Lower lobe of right lung (tissue), 2 donors: ENCODE measurements at regions not wholly inside any gene's neighbourhood (a gene's known extent, or its start where the extent isn't known, plus 50 kb on each side); places are given as distances from the start of the nearest gene placed in this dataset.
"Not testable (repeated sequence)": the region's sequence is repeated elsewhere in the genome, so short reads cannot be mapped to it uniquely, and the experiment has no call there.

ENCODE experiments used
- ATAC-seq, 2 donors: fragments of 200-7000 bp; cut with Tn5 transposase; one replicate each; pipeline ENCODE4 v1.9.1; 2020 to 2022; ENCODE audit warnings: mild to moderate bottlenecking in 2 of 2, moderate library complexity in 2 of 2
- DNase-seq: peaks from one replicate; pipeline ENCODE4 v3.0.0-alpha.2; 2020
- H3K27ac ChIP-seq: fragments of 200-600 bp; one replicate; pipeline ENCODE4 v1.8.0; 2022
- H3K27me3 ChIP-seq: fragments of 200-600 bp; one replicate; pipeline ENCODE4 v1.8.0; 2022; ENCODE audit warnings: low read depth
- H3K36me3 ChIP-seq: fragments of 200-600 bp; one replicate; pipeline ENCODE4 v1.8.0; 2022; ENCODE audit warnings: mild to moderate bottlenecking
- H3K4me1 ChIP-seq: fragments of 200-600 bp; one replicate; pipeline ENCODE4 v1.8.0; 2022
- H3K4me3 ChIP-seq: fragments of 200-600 bp; one replicate; pipeline ENCODE4 v1.8.0; 2022; ENCODE audit warnings: mild to moderate bottlenecking
- H3K9me3 ChIP-seq: fragments of 200-600 bp; one replicate; pipeline ENCODE4 v1.8.0; 2022
- CTCF ChIP-seq: fragments of 200-600 bp; IDR thresholded peaks from one replicate; pipeline ENCODE4 v1.8.0; 2022; ENCODE audit warnings: antibody characterized with exemption, mild to moderate bottlenecking
- intact Hi-C: fragments of 100-400 bp; cut with DNase I; formaldehyde crosslinking; loops from one replicate; pipeline ENCODE4 v1.11.0; 2022
- donor health status: DM: no; HTN: yes; CAD: no; lungs with severe emphysema.

DNA sequence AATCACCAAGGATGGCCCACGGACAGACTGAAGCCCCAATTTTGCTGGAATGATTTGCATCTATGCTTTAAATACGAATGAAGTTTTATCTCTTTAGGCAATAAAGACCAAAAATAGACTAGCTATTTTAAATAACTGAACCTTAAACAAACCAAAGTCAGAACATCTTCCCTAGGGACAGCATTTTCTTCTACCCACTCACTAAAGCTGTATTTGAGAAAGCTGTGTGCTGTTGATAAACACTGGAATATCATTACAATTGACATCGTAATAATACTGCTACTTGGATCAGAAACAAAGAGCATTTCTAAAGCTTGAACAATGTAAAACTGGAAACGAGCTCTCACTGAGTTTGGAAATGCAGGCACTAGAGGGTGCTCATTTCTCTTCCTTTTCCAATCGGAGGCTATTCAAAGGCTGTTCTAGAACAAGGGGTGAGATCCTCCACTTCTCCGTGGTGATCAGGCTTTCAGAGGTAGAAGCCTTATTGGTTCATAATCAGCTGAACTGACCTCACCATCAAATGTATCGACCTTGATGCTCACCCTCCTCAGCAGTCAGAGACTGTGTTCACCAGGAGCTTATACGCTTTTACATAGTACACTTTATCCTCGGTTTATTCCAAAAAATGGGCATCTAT, 225.3 kb upstream of the PRSS1 start:
- intact Hi-C loops = no loop called here
- H3K4me1 ChIP-seq = no peaks in the 10 kb centered on the region
- DNase-seq = no peak
- TF ChIP-seq CTCF = no peak
- ATAC-seq = no peak
- no peaks in the 10 kb centered on the region for H3K36me3 ChIP-seq
- no peaks in the 10 kb centered on the region for H3K9me3 ChIP-seq
- H3K27ac ChIP-seq = no peak overlapping the region
- H3K27me3 ChIP-seq = peaks cover 6% of the 10 kb centered on the region
- no peak overlapping the region for H3K4me3 ChIP-seq

GRCh38 chr7:142522735-142523134, 226.5 kb upstream of the PRSS1 start:
- H3K4me3 ChIP-seq = no peak overlapping the region
- ATAC-seq (no peak), DNase-seq (no peak)
- no peaks in the 10 kb centered on the region for H3K27me3 ChIP-seq
- H3K4me1 ChIP-seq = no peaks in the 10 kb centered on the region
- H3K27ac ChIP-seq = no peak overlapping the region
- intact Hi-C loops = no loop called here
- no peaks in the 10 kb centered on the region for H3K36me3 ChIP-seq
- no peaks in the 10 kb centered on the region for H3K9me3 ChIP-seq
- TF ChIP-seq CTCF = no peak

GRCh38 chr7:142520885-142521284, 228.4 kb upstream of the PRSS1 start:
- H3K27ac ChIP-seq, H3K27me3 ChIP-seq, H3K36me3 ChIP-seq, H3K9me3 ChIP-seq, intact Hi-C loops, DNase-seq, H3K4me1 ChIP-seq, H3K4me3 ChIP-seq: not testable (repeated sequence)
- TF ChIP-seq CTCF = peak; percentile 12
- peak; percentile 43 to 46 for ATAC-seq

GRCh38 chr7:142520455-142520854, 228.8 kb upstream of the PRSS1 start:
- H3K36me3 ChIP-seq, DNase-seq, H3K27ac ChIP-seq: not testable (repeated sequence)

DNA sequence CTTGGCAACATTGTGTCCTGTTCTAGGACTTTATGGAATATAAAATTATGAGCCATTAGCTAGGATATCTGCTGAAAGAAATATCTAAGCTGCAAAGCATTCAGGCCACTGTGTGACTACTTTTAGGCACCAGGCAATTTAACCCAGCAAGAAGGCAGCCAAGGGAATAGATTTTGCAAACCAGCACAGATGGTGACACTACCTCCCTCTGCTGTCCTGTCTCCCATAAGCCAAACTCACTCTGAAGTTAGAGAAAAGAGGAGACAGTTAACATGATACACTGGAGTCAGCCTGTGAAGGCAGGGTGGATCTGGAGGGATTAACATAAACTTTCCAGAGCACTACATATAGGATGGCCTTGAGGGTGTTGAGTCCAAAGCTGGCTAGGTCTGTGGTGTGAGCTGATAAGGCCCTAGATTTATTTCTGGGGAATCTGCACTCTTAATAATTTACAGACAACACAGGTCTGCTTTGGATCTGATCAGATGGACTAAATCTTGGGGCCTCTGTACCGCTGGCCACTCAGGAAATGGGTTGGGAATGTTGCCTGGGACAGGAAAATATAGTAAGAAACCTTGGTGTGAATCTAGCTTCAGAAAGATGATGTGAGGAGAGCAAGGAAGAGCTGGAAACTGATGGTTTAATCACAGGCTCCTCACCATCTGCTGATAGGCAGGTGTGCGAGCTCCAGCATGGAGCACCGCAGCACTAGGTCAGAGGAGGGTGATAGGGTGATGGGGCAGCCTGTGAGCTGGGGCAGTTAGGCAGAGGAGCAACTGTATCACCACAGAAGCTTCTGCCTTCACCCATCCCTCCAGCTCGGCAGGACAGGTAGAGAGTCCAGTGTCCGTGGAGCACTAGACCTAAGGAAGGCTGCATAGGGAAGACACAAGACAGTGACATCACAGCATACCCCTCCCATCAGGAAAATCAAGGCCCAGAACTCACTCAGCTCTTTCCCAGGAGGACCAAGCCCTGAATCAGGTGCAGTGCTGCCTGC, 229.9 kb upstream of the PRSS1 start:
- H3K27ac ChIP-seq = no peak overlapping the region
- H3K27me3 ChIP-seq = no peaks in the 10 kb centered on the region
- H3K9me3 ChIP-seq = no peaks in the 10 kb centered on the region
- DNase-seq = no peak
- TF ChIP-seq CTCF = no peak
- no peak for ATAC-seq
- intact Hi-C loops = no loop called here
- H3K4me1 ChIP-seq = no peaks in the 10 kb centered on the region
- H3K4me3 ChIP-seq = no peak overlapping the region
- no peaks in the 10 kb centered on the region for H3K36me3 ChIP-seq

More at GRCh38 chr7:142520455-142520854, 228.8 kb upstream of the PRSS1 start:
- H3K4me3 ChIP-seq, intact Hi-C loops, H3K9me3 ChIP-seq, H3K27me3 ChIP-seq, H3K4me1 ChIP-seq, ATAC-seq: not testable (repeated sequence)

- no peak overlapping the region for H3K27ac ChIP-seq
- intact Hi-C loops = no loop called here
- no peaks in the 10 kb centered on the region for H3K27me3 ChIP-seq
- no peak for DNase-seq
- peak; percentile 76 for TF ChIP-seq CTCF
- H3K4me3 ChIP-seq = no peak overlapping the region
- H3K4me1 ChIP-seq = no peaks in the 10 kb centered on the region
- no peaks in the 10 kb centered on the region for H3K9me3 ChIP-seq
- H3K36me3 ChIP-seq = no peaks in the 10 kb centered on the region
- peak; percentile 79 to 90 for ATAC-seq
Measured at GRCh38 chr7:142516038-142516501, 233.2 kb upstream of the PRSS1 start.

GRCh38 chr7:142514716-142515115, 234.6 kb upstream of the PRSS1 start:
- intact Hi-C loops, DNase-seq, H3K4me1 ChIP-seq, H3K4me3 ChIP-seq, ATAC-seq, H3K36me3 ChIP-seq, H3K9me3 ChIP-seq, H3K27ac ChIP-seq, H3K27me3 ChIP-seq: not testable (repeated sequence)
